ENCODE measurements at regions not wholly inside any gene's neighbourhood (a gene's known extent, or its start where the extent isn't known, plus 50 kb on each side); places are given as distances from the start of the nearest gene placed in this dataset.

DNA sequence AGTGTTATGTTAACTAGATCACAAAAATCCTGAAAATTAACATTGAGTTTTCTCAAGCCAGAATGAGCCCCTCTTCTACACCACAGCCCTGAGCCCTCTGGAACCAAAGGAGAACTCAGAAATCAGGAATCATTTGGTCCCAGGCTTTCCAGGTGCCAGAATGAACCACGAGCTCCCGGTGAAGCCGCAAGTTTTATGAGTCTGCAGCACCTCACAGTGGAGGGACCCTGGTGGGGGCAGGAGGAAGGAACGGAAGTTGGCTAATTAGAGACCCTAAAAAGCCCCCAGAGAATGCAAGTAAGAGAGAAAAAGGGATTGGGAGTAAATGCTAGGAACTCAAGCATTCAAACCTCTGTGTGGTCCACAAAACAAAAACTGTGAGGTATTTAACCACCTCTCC, 52.9 kb upstream of the BCL2L14 start:
- DNase-seq, result no peak

GRCh38 chr12:12018454-12018853, 52.3 kb upstream of the BCL2L14 start:
- DNase-seq, result no peak

DNA sequence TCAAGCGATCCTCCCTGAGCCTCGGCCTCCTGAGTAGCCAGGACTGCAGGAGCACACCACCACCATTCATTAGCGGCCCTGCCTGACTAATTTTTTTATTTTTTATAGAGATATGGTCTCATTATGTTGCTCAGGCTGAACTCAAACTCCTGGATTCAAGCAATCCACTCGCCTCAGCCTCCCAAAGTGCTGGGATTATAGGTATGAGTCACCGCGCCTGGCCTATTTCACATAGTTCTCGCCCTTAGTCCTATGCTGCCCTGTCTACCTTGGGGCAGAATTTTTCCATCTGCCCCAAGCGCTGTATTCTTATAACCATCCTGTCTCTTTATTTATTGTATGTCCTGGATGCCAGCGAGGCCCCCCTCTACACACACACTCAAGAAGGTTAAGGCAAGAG, 50.9 kb upstream of the BCL2L14 start:
- no peak for DNase-seq

DNA sequence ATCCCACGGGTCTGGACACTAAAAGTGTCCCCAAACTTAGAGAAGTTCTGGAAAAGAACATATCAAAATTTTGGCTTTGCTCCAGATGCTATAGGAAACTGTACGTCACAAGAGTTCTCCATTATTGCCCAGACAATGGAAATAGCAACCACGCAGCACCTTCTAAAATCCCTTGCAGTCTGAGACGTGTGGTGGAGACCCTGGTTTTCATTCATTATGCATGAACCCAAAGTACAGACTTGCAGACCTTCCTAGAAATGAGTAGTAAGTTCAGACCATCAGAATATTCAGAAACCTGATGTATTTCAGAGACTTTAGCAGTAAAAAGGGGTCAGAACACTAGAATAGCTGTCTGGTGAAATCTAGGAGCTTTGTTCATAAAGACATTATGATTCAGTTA, 50.0 kb upstream of the BCL2L14 start:
- no peak for DNase-seq

Data from right forelimb (tissue), 1 donor.